DOHH2 (cell line): ENCODE measurements at regions not wholly inside any gene's neighbourhood (a gene's known extent, or its start where the extent isn't known, plus 50 kb on each side); places are given as distances from the start of the nearest gene placed in this dataset.

Experiments
- H3F3A ChIP-seq: fragments of 200-600 bp; sonication (generic), shearing (Covaris generic); 2 replicates; pipeline ENCODE4 v1.6.0; 2016; ENCODE audit warnings: antibody characterized with exemption, mild to moderate bottlenecking; ENCODE audit not compliant: control insufficient read depth, insufficient read depth
- H3K27ac ChIP-seq: fragments of 200-600 bp; sonication (generic); 2 replicates; pipeline ENCODE4 v1.5.1; 2014; ENCODE audit warnings: low read depth, mild to moderate bottlenecking, low read length, moderate library complexity
- H3K27me3 ChIP-seq: fragments of 200-600 bp; sonication (generic); 2 replicates; pipeline ENCODE4 v1.6.1; 2014; ENCODE audit warnings: mild to moderate bottlenecking, low read length, mixed read lengths; ENCODE audit not compliant: control insufficient read depth
- H3K36me3 ChIP-seq: fragments of 200-600 bp; sonication (generic); 2 replicates; pipeline ENCODE4 v1.6.1; 2014; ENCODE audit warnings: mild to moderate bottlenecking, low read length, moderate library complexity, mixed read lengths; ENCODE audit not compliant: control insufficient read depth
- H3K4me1 ChIP-seq: fragments of 200-600 bp; sonication (generic); 2 replicates; pipeline ENCODE4 v1.6.1; 2014; ENCODE audit warnings: mild to moderate bottlenecking, low read length, mixed read lengths; ENCODE audit not compliant: control insufficient read depth
- H3K4me2 ChIP-seq: fragments of 200-600 bp; sonication (generic); 2 replicates; pipeline ENCODE4 v1.6.0; 2014; ENCODE audit warnings: mild to moderate bottlenecking, low read length, moderate library complexity
- H3K4me3 ChIP-seq: fragments of 200-600 bp; sonication (generic); 2 replicates; pipeline ENCODE4 v1.5.1; 2014; ENCODE audit warnings: mild to moderate bottlenecking, low read length, mixed read lengths
- H3K79me2 ChIP-seq: fragments of 200-600 bp; sonication (generic); 2 replicates; pipeline ENCODE4 v1.6.1; 2014; ENCODE audit warnings: mild to moderate bottlenecking, low read length, mixed read lengths; ENCODE audit not compliant: control insufficient read depth
- H3K9me2 ChIP-seq: fragments of 200-600 bp; sonication (generic); replicated peaks from 2 replicates; pipeline ENCODE4 v1.6.1; 2014; ENCODE audit warnings: mild to moderate bottlenecking, low read length, mixed read lengths; ENCODE audit not compliant: control insufficient read depth
- H3K9me3 ChIP-seq: fragments of 200-600 bp; sonication (generic); 2 replicates; pipeline ENCODE4 v1.6.1; 2014; ENCODE audit warnings: antibody characterized with exemption, low read length, mixed read lengths; ENCODE audit not compliant: control insufficient read depth, insufficient read depth
- H4K20me1 ChIP-seq: fragments of 200-600 bp; sonication (generic); 2 replicates; pipeline ENCODE4 v1.6.0; 2014; ENCODE audit warnings: low read depth, mild to moderate bottlenecking, antibody characterized with exemption, low read length, moderate library complexity; ENCODE audit not compliant: control insufficient read depth, insufficient read depth
- EZH2phosphoT487 ChIP-seq: fragments of 200-600 bp; sonication (generic); IDR thresholded peaks from 2 replicates; pipeline ENCODE4 v1.6.1; 2017; ENCODE audit warnings: borderline replicate concordance, mild to moderate bottlenecking, antibody characterized with exemption, low read length, moderate library complexity, mixed read lengths
- TF ChIP-seq, protein P1 (sequence below): fragments of 200-600 bp; sonication (generic); IDR thresholded peaks from one replicate; pipeline ENCODE4 v1.5.1; 2014; ENCODE audit warnings: antibody characterized with exemption, mild to moderate bottlenecking, low read depth, low read length; ENCODE audit not compliant: poor library complexity, severe bottlenecking

- Histone ChIP-seq H3K4me2 (no peak overlapping the region), H3K27me3 (peaks cover 17% of the 10 kb centered on the region), H3F3A (no peaks in the 10 kb centered on the region), H3K36me3 (no peaks in the 10 kb centered on the region), H3K4me3 (no peak overlapping the region), H3K4me1 (no peaks in the 10 kb centered on the region), H3K27ac (no peak overlapping the region), H3K9me3 (no peaks in the 10 kb centered on the region), H3K79me2 (no peaks in the 10 kb centered on the region), H3K9me2 (no peaks in the 10 kb centered on the region), H4K20me1 (no peaks in the 10 kb centered on the region)
- no peak for TF ChIP-seq EZH2phosphoT487
- TF ChIP-seq, protein P1, sequence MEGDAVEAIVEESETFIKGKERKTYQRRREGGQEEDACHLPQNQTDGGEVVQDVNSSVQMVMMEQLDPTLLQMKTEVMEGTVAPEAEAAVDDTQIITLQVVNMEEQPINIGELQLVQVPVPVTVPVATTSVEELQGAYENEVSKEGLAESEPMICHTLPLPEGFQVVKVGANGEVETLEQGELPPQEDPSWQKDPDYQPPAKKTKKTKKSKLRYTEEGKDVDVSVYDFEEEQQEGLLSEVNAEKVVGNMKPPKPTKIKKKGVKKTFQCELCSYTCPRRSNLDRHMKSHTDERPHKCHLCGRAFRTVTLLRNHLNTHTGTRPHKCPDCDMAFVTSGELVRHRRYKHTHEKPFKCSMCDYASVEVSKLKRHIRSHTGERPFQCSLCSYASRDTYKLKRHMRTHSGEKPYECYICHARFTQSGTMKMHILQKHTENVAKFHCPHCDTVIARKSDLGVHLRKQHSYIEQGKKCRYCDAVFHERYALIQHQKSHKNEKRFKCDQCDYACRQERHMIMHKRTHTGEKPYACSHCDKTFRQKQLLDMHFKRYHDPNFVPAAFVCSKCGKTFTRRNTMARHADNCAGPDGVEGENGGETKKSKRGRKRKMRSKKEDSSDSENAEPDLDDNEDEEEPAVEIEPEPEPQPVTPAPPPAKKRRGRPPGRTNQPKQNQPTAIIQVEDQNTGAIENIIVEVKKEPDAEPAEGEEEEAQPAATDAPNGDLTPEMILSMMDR, result no peak
Observed at GRCh38 chr12:11524446-11524845, 125.0 kb upstream of the ETV6 start.

DNA sequence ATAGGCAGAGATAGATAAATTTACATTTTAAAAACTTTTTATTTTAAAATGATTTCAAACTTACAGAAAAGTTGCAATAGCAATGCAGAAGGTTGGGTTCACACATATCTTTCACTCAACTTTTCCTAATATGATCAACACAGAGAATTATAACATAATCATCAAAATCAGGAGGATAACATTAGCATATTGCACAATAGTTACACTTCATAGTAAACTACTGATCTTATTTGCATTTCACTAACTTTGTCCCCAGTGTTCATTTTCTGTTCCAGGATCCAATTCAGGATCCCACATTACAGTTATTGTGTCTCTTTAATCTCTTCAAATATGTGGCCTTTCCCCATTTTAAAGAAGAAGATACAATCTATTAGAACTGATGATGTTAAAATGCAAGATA, 115.4 kb upstream of the ETV6 start:
- H3K79me2 ChIP-seq, result no peaks in the 10 kb centered on the region
- no peaks in the 10 kb centered on the region for H3K36me3 ChIP-seq
- H3K4me2 ChIP-seq, result no peak overlapping the region
- H3F3A ChIP-seq, result no peaks in the 10 kb centered on the region
- no peak overlapping the region for H3K27ac ChIP-seq
- H3K9me2 ChIP-seq, result no peaks in the 10 kb centered on the region
- H3K9me3 ChIP-seq, result no peaks in the 10 kb centered on the region
- peaks cover 5% of the 10 kb centered on the region; the same call in 1 of the 2 replicates for H3K27me3 ChIP-seq
- TF ChIP-seq, protein P1, result no peak
- TF ChIP-seq EZH2phosphoT487, result no peak
- no peaks in the 10 kb centered on the region for H4K20me1 ChIP-seq
- no peaks in the 10 kb centered on the region for H3K4me1 ChIP-seq
- H3K4me3 ChIP-seq, result no peak overlapping the region

- Histone ChIP-seq H3K27me3 (0 out of 2 replicates have a peak, but pooled peaks cover 2% of the 10 kb centered on the region), H3K36me3 (no peaks in the 10 kb centered on the region), H3K79me2 (no peaks in the 10 kb centered on the region), H3K27ac (no peak overlapping the region), H3K4me1 (no peaks in the 10 kb centered on the region), H4K20me1 (no peaks in the 10 kb centered on the region), H3K4me2 (no peak overlapping the region), H3K4me3 (no peak overlapping the region), H3K9me2 (no peaks in the 10 kb centered on the region), H3F3A (no peaks in the 10 kb centered on the region), H3K9me3 (no peaks in the 10 kb centered on the region)
- TF ChIP-seq EZH2phosphoT487, result no peak
- TF ChIP-seq, protein P1, result no peak
Observed at GRCh38 chr12:11535127-11535526, 114.3 kb upstream of the ETV6 start.

DNA sequence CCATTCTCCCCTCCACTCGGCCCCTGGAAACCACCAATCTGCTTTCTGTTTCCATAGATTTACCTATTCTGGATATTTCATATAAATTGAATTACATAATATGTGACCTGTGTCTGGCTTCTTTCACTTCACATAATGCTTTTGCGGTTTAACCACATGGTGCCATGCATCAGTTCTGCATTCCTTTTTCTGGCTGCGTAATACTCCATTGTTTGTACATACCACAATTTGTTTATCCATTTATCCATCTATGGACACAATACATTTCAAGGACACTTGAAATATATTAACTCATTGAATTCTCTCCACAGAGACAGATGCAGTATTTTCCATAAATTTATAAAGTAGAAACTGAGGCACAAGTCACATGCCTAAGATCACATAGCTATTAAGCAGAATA, 110.3 kb upstream of the ETV6 start:
- Histone ChIP-seq H3K79me2 (no peaks in the 10 kb centered on the region), H3K27ac (no peak overlapping the region), H3K4me2 (no peak overlapping the region), H3K36me3 (no peaks in the 10 kb centered on the region), H3K9me2 (no peaks in the 10 kb centered on the region), H3K4me1 (no peaks in the 10 kb centered on the region), H3K9me3 (no peaks in the 10 kb centered on the region), H3K4me3 (no peak overlapping the region), H3F3A (no peaks in the 10 kb centered on the region), H4K20me1 (no peaks in the 10 kb centered on the region), H3K27me3 (no peaks in the 10 kb centered on the region)
- TF ChIP-seq, protein P1, result no peak
- TF ChIP-seq EZH2phosphoT487, result no peak
